ENCODE measurements at regions not wholly inside any gene's neighbourhood (a gene's known extent, or its start where the extent isn't known, plus 50 kb on each side); places are given as distances from the start of the nearest gene placed in this dataset.

- TF ChIP-seq CTCF (IDR thresholded peaks at IDR 0.05) (no peak), POLR2A (IDR thresholded peaks at IDR 0.05) (no peak)
Measured at GRCh38 chr11:115905341-115906000, 401.3 kb upstream of the CADM1 start.

Measured in prostate gland (tissue), 2 donors.